Lung (tissue), 11 donors: ENCODE measurements at regions not wholly inside any gene's neighbourhood (a gene's known extent, or its start where the extent isn't known, plus 50 kb on each side); places are given as distances from the start of the nearest gene placed in this dataset.

ENCODE experiments used
- ATAC-seq: fragments of 200-7000 bp; cut with Tn5 transposase; one replicate; pipeline ENCODE4 v1.9.1; 2020; ENCODE audit warnings: moderate number of reproducible peaks; ENCODE audit not compliant: insufficient read depth, low FRiP score
- DNase-seq, 3 donors: peaks; one replicate each; pipeline ENCODE4 v3.0.0-alpha.2; 2013 to 2017
- H3K27ac ChIP-seq, 2 donors: one replicate each; pipeline ENCODE4 v1.5.1; 2013; ENCODE audit warnings: mild to moderate bottlenecking in 2 of 2, moderate library complexity in 2 of 2, control low read depth in 1 of 2, inconsistent platforms in 1 of 2, low read depth in 1 of 2, low read length in 1 of 2
- H3K27me3 ChIP-seq, 3 donors: one replicate each; pipeline ENCODE4 v1.5.1; 2013; ENCODE audit warnings: low read length in 2 of 3; ENCODE audit not compliant: control insufficient read depth in 3 of 3, insufficient read depth in 3 of 3
- H3K36me3 ChIP-seq, 4 donors: one replicate each; pipeline ENCODE4 v1.5.1; 2013; ENCODE audit warnings: low read length in 4 of 4, mild to moderate bottlenecking in 1 of 4, moderate library complexity in 1 of 4; ENCODE audit not compliant: control insufficient read depth in 4 of 4, insufficient read depth in 4 of 4
- H3K4me1 ChIP-seq, 5 donors: one replicate each; pipeline ENCODE4 v1.5.1; 2013; ENCODE audit warnings: low read length in 5 of 5, mild to moderate bottlenecking in 2 of 5, moderate library complexity in 1 of 5; ENCODE audit not compliant: control insufficient read depth in 5 of 5, insufficient read depth in 5 of 5
- H3K4me3 ChIP-seq: one replicate; pipeline ENCODE4 v1.5.1; 2013; ENCODE audit warnings: mild to moderate bottlenecking, control low read depth, moderate library complexity
- H3K9ac ChIP-seq, 2 donors: one replicate each; pipeline ENCODE4 v1.5.1; 2013; ENCODE audit warnings: low read length in 2 of 2, control low read depth in 1 of 2; ENCODE audit not compliant: insufficient read depth in 1 of 2
- H3K9me3 ChIP-seq, 4 donors: one replicate each; pipeline ENCODE4 v1.5.1; 2013; ENCODE audit warnings: low read length in 3 of 4, mild to moderate bottlenecking in 1 of 4, moderate library complexity in 1 of 4; ENCODE audit not compliant: control insufficient read depth in 4 of 4, insufficient read depth in 3 of 4
- WGBS, 2 donors: extraction: QIAGEN DNeasy Blood & Tissue Kit; methylation state at CpG; one replicate each; pipeline ENCODE4 v1.1.7; 2013; 5-methylcytosine and 5-hydroxymethylcytosine counted together
- TF ChIP-seq, protein P1 (sequence below): IDR thresholded peaks from 2 replicates; pipeline ENCODE4 v1.5.1; 2012; ENCODE audit warnings: mild to moderate bottlenecking; ENCODE audit errors: control extremely low read depth, extremely low read depth
- donor health status: control.
- donor health status: control.
- donor health status: Bipolar disorder and iron deficiency.
- donor health status: healthy.
- donor health status: DM: yes; HTN: yes; CAD: no.

DNA sequence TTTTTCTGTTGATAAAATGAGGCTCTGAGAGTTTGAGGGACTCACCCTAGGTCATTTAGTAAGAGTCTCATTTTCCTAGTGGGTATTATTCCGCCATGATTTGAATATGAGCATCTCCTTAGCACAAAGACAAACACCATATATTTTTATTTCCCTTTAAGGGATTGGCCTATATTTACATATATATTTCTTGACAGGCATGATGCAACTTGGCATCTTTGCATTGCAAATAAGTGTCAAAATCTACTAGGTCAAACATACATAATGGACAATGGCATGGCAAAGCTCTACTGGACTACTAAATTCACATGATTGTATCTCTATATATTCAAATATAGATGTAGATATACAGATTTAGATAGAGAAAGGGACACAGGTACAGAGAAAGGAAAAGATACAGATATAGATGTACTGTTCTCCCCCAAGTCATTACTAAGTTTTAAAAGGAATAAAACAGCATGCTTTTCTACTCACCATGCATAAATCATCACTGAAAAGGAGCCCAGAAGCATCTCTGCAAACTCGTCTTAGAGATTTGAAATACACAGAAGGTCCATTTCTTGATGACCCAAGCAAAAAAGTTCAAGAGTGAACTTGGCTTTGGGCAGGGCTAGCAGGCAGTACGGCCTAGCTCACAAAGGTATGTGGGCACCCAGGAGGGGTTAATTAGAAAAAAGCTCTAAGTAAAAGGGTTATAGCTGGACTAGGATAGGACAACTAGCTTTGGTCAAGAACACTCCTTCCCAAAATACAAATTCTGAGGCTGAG is 495.8 kb downstream of the NTRK3 start:
- H3K9me3 ChIP-seq = no peaks in the 10 kb centered on the region
- peaks cover 0 to 9% (median 5%) of the 10 kb centered on the region in 5 donors for H3K4me1 ChIP-seq
- H3K4me3 ChIP-seq = no peak overlapping the region
- peaks cover 0 to 2% (median 0%) of the 10 kb centered on the region in 3 donors for H3K27me3 ChIP-seq
- no peaks in the 10 kb centered on the region for H3K36me3 ChIP-seq
- H3K9ac ChIP-seq = no peak overlapping the region
- no peak overlapping the region for H3K27ac ChIP-seq
- ATAC-seq = no peak
- WGBS, 2 donors = 93 to 94% methylated on average over 3 of the region's 3 CpGs
- no peak for DNase-seq
- TF ChIP-seq, protein P1, sequence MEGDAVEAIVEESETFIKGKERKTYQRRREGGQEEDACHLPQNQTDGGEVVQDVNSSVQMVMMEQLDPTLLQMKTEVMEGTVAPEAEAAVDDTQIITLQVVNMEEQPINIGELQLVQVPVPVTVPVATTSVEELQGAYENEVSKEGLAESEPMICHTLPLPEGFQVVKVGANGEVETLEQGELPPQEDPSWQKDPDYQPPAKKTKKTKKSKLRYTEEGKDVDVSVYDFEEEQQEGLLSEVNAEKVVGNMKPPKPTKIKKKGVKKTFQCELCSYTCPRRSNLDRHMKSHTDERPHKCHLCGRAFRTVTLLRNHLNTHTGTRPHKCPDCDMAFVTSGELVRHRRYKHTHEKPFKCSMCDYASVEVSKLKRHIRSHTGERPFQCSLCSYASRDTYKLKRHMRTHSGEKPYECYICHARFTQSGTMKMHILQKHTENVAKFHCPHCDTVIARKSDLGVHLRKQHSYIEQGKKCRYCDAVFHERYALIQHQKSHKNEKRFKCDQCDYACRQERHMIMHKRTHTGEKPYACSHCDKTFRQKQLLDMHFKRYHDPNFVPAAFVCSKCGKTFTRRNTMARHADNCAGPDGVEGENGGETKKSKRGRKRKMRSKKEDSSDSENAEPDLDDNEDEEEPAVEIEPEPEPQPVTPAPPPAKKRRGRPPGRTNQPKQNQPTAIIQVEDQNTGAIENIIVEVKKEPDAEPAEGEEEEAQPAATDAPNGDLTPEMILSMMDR = no peak

DNA sequence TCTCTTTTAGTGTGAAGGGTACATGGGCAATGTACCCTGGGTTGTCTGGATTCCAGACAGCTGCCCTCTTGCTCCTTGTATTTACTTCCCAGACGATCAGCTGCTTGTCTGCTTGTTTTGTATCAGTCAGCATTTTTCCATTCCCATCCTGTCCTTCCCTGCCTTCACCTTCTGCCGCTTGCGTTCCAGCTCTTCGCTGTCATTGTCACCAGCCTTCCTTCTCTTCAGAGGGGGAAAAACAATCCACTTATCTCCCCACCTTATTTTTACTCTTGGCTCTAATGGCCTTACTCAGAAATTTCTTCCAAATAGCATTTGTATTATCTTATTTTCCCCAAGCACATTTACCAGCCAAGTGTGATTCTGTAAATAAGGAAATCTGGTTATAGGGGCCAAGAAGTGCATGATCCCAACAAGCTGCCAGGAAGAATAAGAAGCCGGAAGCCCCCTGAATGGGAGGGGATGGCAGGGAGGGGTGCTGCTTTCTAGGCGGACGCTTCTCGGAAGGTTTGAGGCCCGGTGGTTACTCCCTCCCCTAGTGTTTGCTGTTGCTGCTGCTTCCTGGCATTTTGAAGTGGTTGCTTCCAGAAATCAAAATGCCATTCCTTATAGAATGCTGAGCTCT is 497.6 kb downstream of the NTRK3 start:
- Histone ChIP-seq H3K9me3 (no peaks in the 10 kb centered on the region), H3K27ac (no peak overlapping the region), H3K4me1 (peaks cover 0 to 10% (median 4%) of the 10 kb centered on the region in 5 donors), H3K9ac (no peak overlapping the region), H3K27me3 (peaks cover 0 to 2% (median 0%) of the 10 kb centered on the region in 3 donors), H3K4me3 (no peak overlapping the region), H3K36me3 (no peaks in the 10 kb centered on the region)
- DNase-seq (peak; percentile 56 to 77 (median 74)), ATAC-seq (no peak)
- TF ChIP-seq, protein P1 = no peak
- 48 to 69% methylated on average over 9 of the region's 9 CpGs for WGBS, 2 donors

DNA sequence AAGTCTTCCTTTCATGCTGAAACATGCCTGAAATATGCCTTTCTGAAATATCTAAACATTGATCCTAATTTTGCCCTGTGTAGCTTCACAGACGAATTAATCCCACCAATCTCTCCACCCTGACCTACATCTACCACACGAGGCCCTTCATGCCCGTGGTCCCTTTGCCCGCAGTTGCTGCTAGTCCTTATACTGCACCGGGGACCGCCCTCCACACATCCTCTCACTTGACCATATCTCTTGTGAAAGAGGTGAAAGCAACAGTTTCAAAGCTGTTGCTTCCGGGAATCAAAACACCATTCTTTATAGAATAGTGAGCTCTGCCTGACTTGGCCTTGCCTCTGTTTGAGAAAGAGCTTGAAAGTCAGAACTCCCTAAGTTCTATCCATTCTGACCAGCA is 499.5 kb downstream of the NTRK3 start:
- Histone ChIP-seq H3K36me3 (no peaks in the 10 kb centered on the region), H3K9me3 (no peaks in the 10 kb centered on the region), H3K4me1 (peaks cover 6 to 16% (median 12%) of the 10 kb centered on the region in 5 donors), H3K9ac (no peak overlapping the region), H3K27me3 (peaks cover 0 to 2% (median 0%) of the 10 kb centered on the region in 3 donors), H3K27ac (no peak overlapping the region), H3K4me3 (no peak overlapping the region)
- ATAC-seq (no peak), DNase-seq (no peak)
- TF ChIP-seq, protein P1 = no peak
- WGBS, 2 donors = 53 to 82% methylated on average over 7 of the region's 7 CpGs
